ENCODE measurements at regions not wholly inside any gene's neighbourhood (a gene's known extent, or its start where the extent isn't known, plus 50 kb on each side); places are given as distances from the start of the nearest gene placed in this dataset.
"Not testable (repeated sequence)": the region's sequence is repeated elsewhere in the genome, so short reads cannot be mapped to it uniquely, and the experiment has no call there.

GRCh38 chr18:43964666-43965065 is 687.4 kb upstream of the SYT4 start:
- no peaks in the 10 kb centered on the region for H3K27me3 Mint-ChIP-seq (ENCODE audit: low read depth)
- no peak overlapping the region for H3K27ac Mint-ChIP-seq (ENCODE audit: unreplicated experiment)
- DNase-seq (ENCODE audit: low spot score) = no peak
- no peak for TF ChIP-seq CTCF (IDR thresholded peaks at IDR 0.05)
- H3K4me3 Mint-ChIP-seq (ENCODE audit: unreplicated experiment) = no peak overlapping the region
- H3K36me3 Mint-ChIP-seq (ENCODE audit: low read depth) = no peaks in the 10 kb centered on the region
- no peaks in the 10 kb centered on the region for H3K4me1 Mint-ChIP-seq (ENCODE audit: low read depth)
- H3K9me3 Mint-ChIP-seq (ENCODE audit: low read depth) = no peaks in the 10 kb centered on the region

DNA sequence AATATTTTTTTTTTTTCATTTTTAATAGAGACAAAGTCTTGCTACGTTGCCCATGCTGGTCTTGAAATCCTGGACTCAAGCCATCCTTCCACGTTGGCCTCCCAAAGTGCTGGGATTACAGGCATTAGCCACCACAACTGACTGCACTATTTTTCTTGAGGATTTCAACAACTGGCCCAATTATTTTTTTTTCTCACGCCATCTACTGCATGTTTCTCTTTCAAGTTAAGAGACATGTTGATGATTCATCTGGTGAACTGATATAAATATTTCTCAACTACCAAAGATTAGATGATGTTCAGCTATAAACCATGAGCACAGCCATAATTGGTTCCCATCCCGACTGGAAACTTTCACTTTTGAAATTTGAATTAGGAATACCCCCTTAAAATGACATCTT is 688.4 kb upstream of the SYT4 start:
- Mint-ChIP-seq H3K4me1 (ENCODE audit: low read depth) (no peaks in the 10 kb centered on the region), H3K4me3 (ENCODE audit: unreplicated experiment) (no peak overlapping the region), H3K36me3 (ENCODE audit: low read depth) (no peaks in the 10 kb centered on the region), H3K9me3 (ENCODE audit: low read depth) (no peaks in the 10 kb centered on the region), H3K27ac (ENCODE audit: unreplicated experiment) (no peak overlapping the region), H3K27me3 (ENCODE audit: low read depth) (no peaks in the 10 kb centered on the region)
- no peak for TF ChIP-seq CTCF (IDR thresholded peaks at IDR 0.05)
- DNase-seq (ENCODE audit: low spot score) = no peak

GRCh38 chr18:43970656-43971055 is 693.4 kb upstream of the SYT4 start:
- Mint-ChIP-seq H3K9me3 (ENCODE audit: low read depth) (no peaks in the 10 kb centered on the region), H3K27me3 (ENCODE audit: low read depth) (no peaks in the 10 kb centered on the region), H3K36me3 (ENCODE audit: low read depth) (no peaks in the 10 kb centered on the region), H3K4me3 (ENCODE audit: unreplicated experiment) (no peak overlapping the region), H3K27ac (ENCODE audit: unreplicated experiment) (no peak overlapping the region), H3K4me1 (ENCODE audit: low read depth) (no peaks in the 10 kb centered on the region)
- TF ChIP-seq CTCF (IDR thresholded peaks at IDR 0.05) = no peak
- no peak for DNase-seq (ENCODE audit: low spot score)

- Mint-ChIP-seq H3K9me3 (ENCODE audit: low read depth) (no peaks in the 10 kb centered on the region), H3K27ac (ENCODE audit: unreplicated experiment) (no peak overlapping the region), H3K4me3 (ENCODE audit: unreplicated experiment) (no peak overlapping the region), H3K27me3 (ENCODE audit: low read depth) (no peaks in the 10 kb centered on the region), H3K36me3 (ENCODE audit: low read depth) (no peaks in the 10 kb centered on the region), H3K4me1 (ENCODE audit: low read depth) (no peaks in the 10 kb centered on the region)
- no peak for DNase-seq (ENCODE audit: low spot score)
- no peak for TF ChIP-seq CTCF (IDR thresholded peaks at IDR 0.05)
These were observed 700.9 kb upstream of the SYT4 start for GRCh38 chr18:43978174-43978573.

DNA sequence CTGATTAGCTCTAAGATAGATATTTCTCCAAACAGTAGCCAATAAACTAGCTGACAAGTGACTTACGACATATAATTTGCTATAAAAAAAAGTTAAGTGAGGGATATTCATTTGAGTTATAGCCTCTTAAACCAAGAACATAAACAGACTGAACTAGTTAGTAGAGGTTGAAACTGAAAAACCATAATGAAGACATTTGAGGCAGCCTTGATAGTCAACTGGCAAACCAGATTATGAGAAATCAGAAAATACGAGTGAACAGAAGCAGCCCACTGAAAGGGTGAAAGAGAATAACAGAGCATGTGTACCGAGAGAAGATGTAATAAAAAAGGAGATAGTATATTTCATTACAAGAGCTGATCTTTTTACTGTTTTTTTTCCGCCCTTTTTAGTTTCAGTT is 698.1 kb upstream of the SETBP1 start:
- Mint-ChIP-seq H3K27me3 (ENCODE audit: low read depth) (no peaks in the 10 kb centered on the region), H3K36me3 (ENCODE audit: low read depth) (peaks cover 9% of the 10 kb centered on the region), H3K4me1 (ENCODE audit: low read depth) (no peaks in the 10 kb centered on the region), H3K4me3 (ENCODE audit: unreplicated experiment) (no peak overlapping the region), H3K27ac (ENCODE audit: unreplicated experiment) (no peak overlapping the region), H3K9me3 (ENCODE audit: low read depth) (peaks cover 25% of the 10 kb centered on the region)
- no peak for TF ChIP-seq CTCF (IDR thresholded peaks at IDR 0.05)
- DNase-seq (ENCODE audit: low spot score) = no peak

- DNase-seq (ENCODE audit: low spot score); H3K4me3 Mint-ChIP-seq (ENCODE audit: unreplicated experiment); H3K4me1 Mint-ChIP-seq (ENCODE audit: low read depth); H3K27me3 Mint-ChIP-seq (ENCODE audit: low read depth); H3K27ac Mint-ChIP-seq (ENCODE audit: unreplicated experiment): not testable (repeated sequence)
- Mint-ChIP-seq H3K36me3 (ENCODE audit: low read depth) (peaks cover 12% of the 10 kb centered on the region), H3K9me3 (ENCODE audit: low read depth) (peaks cover 36% of the 10 kb centered on the region)
These were observed 693.6 kb upstream of the SETBP1 start for GRCh38 chr18:43987061-43987460.

Measured in chondrocyte (in vitro differentiated cells).